ENCODE measurements at regions not wholly inside any gene's neighbourhood (a gene's known extent, or its start where the extent isn't known, plus 50 kb on each side); places are given as distances from the start of the nearest gene placed in this dataset.

DNA sequence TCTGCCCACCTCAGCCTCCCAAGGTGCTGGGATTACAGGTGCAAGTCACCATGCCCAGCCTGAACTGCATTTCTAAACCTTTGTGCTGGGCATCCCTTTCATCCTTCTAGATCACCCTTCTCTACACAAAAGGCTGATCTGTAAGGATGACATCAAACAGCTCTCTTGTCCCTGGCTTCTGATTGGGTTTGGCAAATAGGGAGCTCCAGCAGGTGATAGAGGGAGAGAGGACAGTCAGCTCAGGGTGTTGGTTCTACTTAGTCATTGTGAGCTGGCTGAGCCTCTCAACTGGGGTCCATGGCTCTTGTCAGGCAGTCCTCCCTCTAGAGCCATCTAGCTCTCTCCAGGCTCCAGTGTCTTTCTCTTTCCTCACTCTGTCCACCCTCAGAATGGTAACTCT lies 237.6 kb upstream of the JARID2 start:
- no peak for DNase-seq (ENCODE audit: low spot score)
- H3K9me2 ChIP-seq (ENCODE audit: insufficient read depth, low read length) = no peaks in the 10 kb centered on the region
- H3K36me3 ChIP-seq (ENCODE audit: insufficient read depth, low read length) = no peaks in the 10 kb centered on the region
- H2AFZ ChIP-seq (ENCODE audit: low read length) = no peak overlapping the region
- POLR2A ChIA-PET = interaction anchor here (0.6 kb wide), 1 partner anchor 479 kb away, joined by 7 read pairs; no protein-coding TSS in a partner anchor
- no peaks in the 10 kb centered on the region for H3K4me1 ChIP-seq (ENCODE audit: insufficient read depth, low read length, poor library complexity, severe bottlenecking)
- TF ChIP-seq, protein P1, sequence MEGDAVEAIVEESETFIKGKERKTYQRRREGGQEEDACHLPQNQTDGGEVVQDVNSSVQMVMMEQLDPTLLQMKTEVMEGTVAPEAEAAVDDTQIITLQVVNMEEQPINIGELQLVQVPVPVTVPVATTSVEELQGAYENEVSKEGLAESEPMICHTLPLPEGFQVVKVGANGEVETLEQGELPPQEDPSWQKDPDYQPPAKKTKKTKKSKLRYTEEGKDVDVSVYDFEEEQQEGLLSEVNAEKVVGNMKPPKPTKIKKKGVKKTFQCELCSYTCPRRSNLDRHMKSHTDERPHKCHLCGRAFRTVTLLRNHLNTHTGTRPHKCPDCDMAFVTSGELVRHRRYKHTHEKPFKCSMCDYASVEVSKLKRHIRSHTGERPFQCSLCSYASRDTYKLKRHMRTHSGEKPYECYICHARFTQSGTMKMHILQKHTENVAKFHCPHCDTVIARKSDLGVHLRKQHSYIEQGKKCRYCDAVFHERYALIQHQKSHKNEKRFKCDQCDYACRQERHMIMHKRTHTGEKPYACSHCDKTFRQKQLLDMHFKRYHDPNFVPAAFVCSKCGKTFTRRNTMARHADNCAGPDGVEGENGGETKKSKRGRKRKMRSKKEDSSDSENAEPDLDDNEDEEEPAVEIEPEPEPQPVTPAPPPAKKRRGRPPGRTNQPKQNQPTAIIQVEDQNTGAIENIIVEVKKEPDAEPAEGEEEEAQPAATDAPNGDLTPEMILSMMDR (conservative IDR thresholded peaks at IDR 0.05; ENCODE audit: low read length) = no peak
- TF ChIP-seq EZH2phosphoT487 (IDR thresholded peaks at IDR 0.05; ENCODE audit: borderline replicate concordance, low read depth, low read length) = no peak
- H3K4me2 ChIP-seq (ENCODE audit: low read length) = no peak overlapping the region
- no peaks in the 10 kb centered on the region for H4K20me1 ChIP-seq (ENCODE audit: insufficient read depth, low read length)
- H3K9me3 ChIP-seq (ENCODE audit: low read length) = no peaks in the 10 kb centered on the region
- H3K79me2 ChIP-seq (ENCODE audit: insufficient read depth, low read depth, low read length) = no peaks in the 10 kb centered on the region
- intact Hi-C loops (cut with micrococcal nuclease; ENCODE audit: unreplicated experiment) = no loop called here
- BruUV-seq (replicated peaks) = no TSS peak
- no peak overlapping the region for H3K4me3 ChIP-seq (ENCODE audit: low read depth, low read length, poor library complexity, severe bottlenecking)
- CTCF ChIA-PET (ENCODE audit: unreplicated experiment) = no interaction called here
- H3K27ac ChIP-seq (ENCODE audit: low read depth, low read length, poor library complexity, severe bottlenecking) = no peak overlapping the region

DNA sequence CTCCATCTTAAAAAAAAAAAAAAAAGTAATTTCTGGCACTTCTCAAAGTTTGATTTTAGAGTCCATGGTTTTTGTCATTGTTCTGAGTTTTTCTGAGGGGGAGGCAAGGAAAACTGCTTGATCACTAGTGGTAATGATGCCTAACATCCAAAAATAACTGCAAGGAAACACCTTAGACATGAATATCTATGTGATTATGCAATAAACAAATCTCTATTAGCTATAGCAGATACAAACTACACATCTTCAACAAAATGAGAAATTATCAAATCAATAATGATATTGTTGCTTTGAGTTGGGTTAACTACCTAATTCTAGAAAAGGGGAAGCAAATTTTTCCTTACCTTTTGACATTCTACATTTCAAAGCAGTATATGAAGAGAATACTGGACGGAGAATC lies 230.9 kb upstream of the JARID2 start:
- H3K79me2 ChIP-seq (ENCODE audit: insufficient read depth, low read depth, low read length) = no peaks in the 10 kb centered on the region
- intact Hi-C loops (cut with micrococcal nuclease; ENCODE audit: unreplicated experiment) = no loop called here
- CTCF ChIA-PET (ENCODE audit: unreplicated experiment) = no interaction called here
- TF ChIP-seq, protein P1 (conservative IDR thresholded peaks at IDR 0.05; ENCODE audit: low read length) = no peak
- no peak for TF ChIP-seq EZH2phosphoT487 (IDR thresholded peaks at IDR 0.05; ENCODE audit: borderline replicate concordance, low read depth, low read length)
- H3K4me3 ChIP-seq (ENCODE audit: low read depth, low read length, poor library complexity, severe bottlenecking) = no peak overlapping the region
- POLR2A ChIA-PET = interaction anchor here (0.7 kb wide), 1 partner anchor 906 kb away, joined by 3 read pairs; no protein-coding TSS in a partner anchor
- no peaks in the 10 kb centered on the region for H4K20me1 ChIP-seq (ENCODE audit: insufficient read depth, low read length)
- BruUV-seq (replicated peaks) = no TSS peak
- no peaks in the 10 kb centered on the region for H3K9me3 ChIP-seq (ENCODE audit: low read length)
- H3K9me2 ChIP-seq (ENCODE audit: insufficient read depth, low read length) = no peaks in the 10 kb centered on the region
- no peak for DNase-seq (ENCODE audit: low spot score)
- H3K4me1 ChIP-seq (ENCODE audit: insufficient read depth, low read length, poor library complexity, severe bottlenecking) = no peaks in the 10 kb centered on the region
- no peak overlapping the region for H3K4me2 ChIP-seq (ENCODE audit: low read length)
- H2AFZ ChIP-seq (ENCODE audit: low read length) = no peak overlapping the region
- H3K27ac ChIP-seq (ENCODE audit: low read depth, low read length, poor library complexity, severe bottlenecking) = no peak overlapping the region
- H3K36me3 ChIP-seq (ENCODE audit: insufficient read depth, low read length) = no peaks in the 10 kb centered on the region

DNA sequence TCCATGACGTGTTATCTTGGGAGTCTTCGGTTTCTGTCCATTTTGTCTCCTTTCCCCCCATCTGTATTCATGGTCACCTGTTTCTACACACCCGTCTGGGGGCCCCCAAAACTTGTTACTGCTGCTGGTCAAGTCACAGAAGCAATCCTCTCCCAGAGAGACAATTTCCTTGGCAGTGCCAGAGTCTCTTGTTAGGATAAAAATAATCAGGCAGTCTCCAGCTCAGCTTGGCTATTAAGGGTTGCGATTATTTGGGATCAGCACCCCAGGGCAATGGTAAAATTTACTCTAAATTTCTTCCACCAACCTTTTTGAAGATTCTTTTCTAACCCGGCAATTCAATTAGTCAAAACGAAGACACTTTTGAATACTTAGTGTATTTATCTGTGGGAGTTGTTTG lies 229.1 kb upstream of the JARID2 start:
- ChIA-PET CTCF (ENCODE audit: unreplicated experiment) (no interaction called here), POLR2A (no interaction called here)
- Histone ChIP-seq H3K79me2 (ENCODE audit: insufficient read depth, low read depth, low read length) (no peaks in the 10 kb centered on the region), H3K4me2 (ENCODE audit: low read length) (no peak overlapping the region), H3K4me3 (ENCODE audit: low read depth, low read length, poor library complexity, severe bottlenecking) (no peak overlapping the region), H3K27ac (ENCODE audit: low read depth, low read length, poor library complexity, severe bottlenecking) (no peak overlapping the region), H3K36me3 (ENCODE audit: insufficient read depth, low read length) (no peaks in the 10 kb centered on the region), H3K4me1 (ENCODE audit: insufficient read depth, low read length, poor library complexity, severe bottlenecking) (no peaks in the 10 kb centered on the region), H3K9me3 (ENCODE audit: low read length) (no peaks in the 10 kb centered on the region), H3K9me2 (ENCODE audit: insufficient read depth, low read length) (no peaks in the 10 kb centered on the region), H2AFZ (ENCODE audit: low read length) (no peak overlapping the region), H4K20me1 (ENCODE audit: insufficient read depth, low read length) (no peaks in the 10 kb centered on the region)
- TF ChIP-seq, protein P1 (conservative IDR thresholded peaks at IDR 0.05; ENCODE audit: low read length) = no peak
- no peak for TF ChIP-seq EZH2phosphoT487 (IDR thresholded peaks at IDR 0.05; ENCODE audit: borderline replicate concordance, low read depth, low read length)
- DNase-seq (ENCODE audit: low spot score) = no peak
- BruUV-seq (replicated peaks) = no TSS peak
- intact Hi-C loops (cut with micrococcal nuclease; ENCODE audit: unreplicated experiment) = no loop called here
